GM12878 (cell line): ENCODE measurements at regions not wholly inside any gene's neighbourhood (a gene's known extent, or its start where the extent isn't known, plus 50 kb on each side); places are given as distances from the start of the nearest gene placed in this dataset.

Experiments used
- ATAC-seq: fragments of 200-7000 bp; cut with Tn5 transposase; 3 replicates; pipeline ENCODE4 v1.9.1; 2020; ENCODE audit warnings: mild to moderate bottlenecking, moderate library complexity
- BruUV-seq: library from RNA; stranded (reverse); fragments of 400-500 nt; replicated peaks from 2 replicates; lab custom pipeline; 2021; lab: Mats Ljungman, UMichigan
- CTCF ChIA-PET: fragments of 300-600 bp; sonication (Branson Sonifier 250); formaldehyde crosslinking; extraction: SDS; loops from one replicate; lab custom pipeline; 2021; ENCODE audit warnings: inconsistent platforms; lab: Yijun Ruan, JAX
- POLR2A ChIA-PET: fragments of 350-600 bp; formaldehyde crosslinking; extraction: SDS; loops from one replicate; lab custom pipeline; 2021; ENCODE audit warnings: inconsistent platforms; lab: Charles Lee
- RAD21 ChIA-PET: fragments of 300-600 bp; sonication (Branson Sonifier 250); formaldehyde crosslinking; loops from one replicate; lab custom pipeline; 2023; ENCODE audit warnings: antibody characterized with exemption; ENCODE audit not compliant: unreplicated experiment; lab: Charles Lee
- SMC1A ChIA-PET: fragments of 300-600 bp; sonication (Branson Sonifier 250); formaldehyde crosslinking; loops from one replicate; lab custom pipeline; 2023; ENCODE audit not compliant: unreplicated experiment, uncharacterized antibody; lab: Charles Lee
- DNase-seq: peaks from one replicate; pipeline ENCODE4 v3.0.0-alpha.2; 2011; ENCODE audit warnings: low read depth, low spot score
- FAIRE-seq: peaks from 3 replicates; lab custom pipeline; 2011; peaks lifted over from hg19 to GRCh38; lab: Jason Lieb, UNC
- H2AFZ ChIP-seq: 2 replicates; pipeline ENCODE4 v1.6.0; 2011; ENCODE audit warnings: low read depth, low read length, control low read depth; ENCODE audit not compliant: control insufficient read depth
- H3K27ac ChIP-seq: 2 replicates; pipeline ENCODE4 v1.5.1; 2011; ENCODE audit warnings: control low read depth; ENCODE audit not compliant: control insufficient read depth, insufficient read depth
- H3K27me3 ChIP-seq, 2 experiments: replicated peaks in 1 of 2; 2 replicates each; pipeline versions ENCODE4 v1.6.0 to v1.6.1; 2011; ENCODE audit warnings: low read length in 1 of 2; ENCODE audit not compliant: control insufficient read depth in 2 of 2, insufficient read depth in 2 of 2
- H3K36me3 ChIP-seq, 2 experiments: 2 replicates each; pipeline ENCODE4 v1.5.1; 2011; ENCODE audit warnings: low read length in 1 of 2; ENCODE audit not compliant: control insufficient read depth in 2 of 2, insufficient read depth in 2 of 2
- H3K4me1 ChIP-seq: 2 replicates; pipeline ENCODE4 v1.6.1; 2011; ENCODE audit warnings: mild to moderate bottlenecking, low read length, moderate library complexity, mixed read lengths; ENCODE audit not compliant: control insufficient read depth, insufficient read depth
- H3K4me2 ChIP-seq: 2 replicates; pipeline ENCODE4 v1.6.0; 2011; ENCODE audit warnings: control low read depth; ENCODE audit not compliant: control insufficient read depth, insufficient read depth
- H3K4me3 ChIP-seq: fragments of 200-600 bp; sonication (generic); 2 replicates; pipeline ENCODE4 v1.5.1; 2016
- H3K79me2 ChIP-seq: 2 replicates; pipeline ENCODE4 v1.6.0; 2011; ENCODE audit warnings: low read length; ENCODE audit not compliant: control insufficient read depth, insufficient read depth
- H3K9ac ChIP-seq: 2 replicates; pipeline ENCODE4 v1.8.0; 2011; ENCODE audit warnings: low read length, control low read depth, mixed read lengths; ENCODE audit not compliant: control insufficient read depth, insufficient read depth
- H3K9me3 ChIP-seq: replicated peaks from 3 replicates; pipeline ENCODE4 v1.5.1; 2011; ENCODE audit warnings: mild to moderate bottlenecking, low read length; ENCODE audit not compliant: control insufficient read depth, insufficient read depth
- H4K20me1 ChIP-seq: 2 replicates; pipeline ENCODE4 v1.6.0; 2011; ENCODE audit not compliant: control insufficient read depth, insufficient read depth
- CEBPB ChIP-seq, 2 experiments: fragments of 150-350 bp in 1 of 2; IDR thresholded peaks; 2 replicates each; pipeline ENCODE4 v1.6.1; 2012 to 2014; ENCODE audit warnings: low read depth in 2 of 2, low read length in 2 of 2, borderline replicate concordance in 1 of 2, inconsistent platforms in 1 of 2
- CHD4 ChIP-seq: fragments of 200-600 bp; sonication (generic); IDR thresholded peaks from 2 replicates; pipeline ENCODE4 v1.6.1; 2016; ENCODE audit warnings: mild to moderate bottlenecking
- FOS ChIP-seq: IDR thresholded peaks from 3 replicates; pipeline ENCODE4 v1.6.1; 2011; ENCODE audit warnings: borderline replicate concordance; ENCODE audit not compliant: insufficient read length; ENCODE audit errors: extremely low read depth
- MTA3 ChIP-seq: IDR thresholded peaks from 2 replicates; pipeline ENCODE4 v1.6.1; 2012; ENCODE audit warnings: low read length, inconsistent platforms, borderline replicate concordance
- MYC ChIP-seq: IDR thresholded peaks from 2 replicates; pipeline ENCODE4 v1.6.1; 2011; ENCODE audit warnings: mild to moderate bottlenecking, low read length, moderate library complexity, inconsistent platforms; ENCODE audit not compliant: insufficient read depth, insufficient replicate concordance, insufficient read length, severe bottlenecking
- RBBP5 ChIP-seq: fragments of 200-600 bp; sonication (generic); conservative IDR thresholded peaks from 2 replicates; pipeline ENCODE4 v1.6.1; 2016
- TAF1 ChIP-seq: IDR thresholded peaks from 2 replicates; pipeline ENCODE4 v1.6.1; 2011; ENCODE audit warnings: mild to moderate bottlenecking, low read depth, low read length, borderline replicate concordance
- YBX1 ChIP-seq: fragments of 450-650 bp; IDR thresholded peaks from 2 replicates; pipeline ENCODE4 v1.6.1; 2016; ENCODE audit warnings: antibody characterized with exemption
- ZNF207 ChIP-seq: fragments of 450-650 bp; IDR thresholded peaks from 2 replicates; pipeline ENCODE4 v1.6.1; 2014; ENCODE audit warnings: antibody characterized with exemption, mild to moderate bottlenecking, borderline replicate concordance
- WGBS: methylation state at CpG from one replicate; pipeline ENCODE4 v1.1.6; 2016; ENCODE audit warnings: low lambda C conversion rate; ENCODE audit not compliant: insufficient replicate concordance, insufficient coverage; ENCODE audit errors: missing lambda C conversion rate; 5-methylcytosine and 5-hydroxymethylcytosine counted together
- in situ Hi-C: fragments of 300-500 bp; cut with MboI; formaldehyde crosslinking; loops from 9 replicates; pipeline ENCODE4 v1.14.3; 2018; ENCODE audit warnings: mixed read lengths
- intact Hi-C: fragments of 100-400 bp; cut with micrococcal nuclease; formaldehyde crosslinking; loops from one replicate; pipeline ENCODE4 v1.14.2; 2022; ENCODE audit not compliant: unreplicated experiment
- TF ChIP-seq, protein P1 (sequence below): fragments of 450-650 bp; IDR thresholded peaks from 2 replicates; pipeline ENCODE4 v1.6.1; 2017; ENCODE audit warnings: borderline replicate concordance

DNA sequence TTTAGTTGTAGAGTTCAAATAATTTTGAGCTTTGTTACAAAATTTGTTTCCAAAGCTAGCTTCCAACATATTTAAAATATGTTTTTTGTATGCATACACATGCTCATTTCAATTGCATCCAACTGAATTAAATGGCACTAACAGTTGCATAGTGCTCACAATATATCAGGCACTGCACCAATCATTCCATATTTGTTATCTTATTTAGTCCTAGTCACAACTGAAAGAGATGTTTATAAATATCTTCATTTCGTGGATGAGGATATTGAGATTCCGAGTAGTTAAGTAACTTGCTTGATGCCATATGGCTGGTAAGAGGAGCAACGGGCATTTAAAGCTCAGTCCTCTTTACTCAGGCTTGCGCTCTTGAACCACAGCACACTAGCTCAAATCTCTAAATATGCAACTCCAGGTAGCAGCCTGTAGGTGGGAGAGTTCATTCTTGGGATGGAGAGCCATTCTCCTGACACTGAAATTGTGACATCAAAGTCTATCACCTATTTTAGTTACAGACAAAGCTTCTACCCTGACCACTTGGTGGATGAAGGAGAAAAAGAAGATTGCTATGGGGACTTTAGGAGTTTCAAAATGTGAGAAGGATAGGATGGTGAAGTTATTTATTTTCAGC is 118.0 kb upstream of the CA10 start (continued):
- TF ChIP-seq, protein P1, sequence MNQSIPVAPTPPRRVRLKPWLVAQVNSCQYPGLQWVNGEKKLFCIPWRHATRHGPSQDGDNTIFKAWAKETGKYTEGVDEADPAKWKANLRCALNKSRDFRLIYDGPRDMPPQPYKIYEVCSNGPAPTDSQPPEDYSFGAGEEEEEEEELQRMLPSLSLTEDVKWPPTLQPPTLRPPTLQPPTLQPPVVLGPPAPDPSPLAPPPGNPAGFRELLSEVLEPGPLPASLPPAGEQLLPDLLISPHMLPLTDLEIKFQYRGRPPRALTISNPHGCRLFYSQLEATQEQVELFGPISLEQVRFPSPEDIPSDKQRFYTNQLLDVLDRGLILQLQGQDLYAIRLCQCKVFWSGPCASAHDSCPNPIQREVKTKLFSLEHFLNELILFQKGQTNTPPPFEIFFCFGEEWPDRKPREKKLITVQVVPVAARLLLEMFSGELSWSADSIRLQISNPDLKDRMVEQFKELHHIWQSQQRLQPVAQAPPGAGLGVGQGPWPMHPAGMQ = no peak

DNA sequence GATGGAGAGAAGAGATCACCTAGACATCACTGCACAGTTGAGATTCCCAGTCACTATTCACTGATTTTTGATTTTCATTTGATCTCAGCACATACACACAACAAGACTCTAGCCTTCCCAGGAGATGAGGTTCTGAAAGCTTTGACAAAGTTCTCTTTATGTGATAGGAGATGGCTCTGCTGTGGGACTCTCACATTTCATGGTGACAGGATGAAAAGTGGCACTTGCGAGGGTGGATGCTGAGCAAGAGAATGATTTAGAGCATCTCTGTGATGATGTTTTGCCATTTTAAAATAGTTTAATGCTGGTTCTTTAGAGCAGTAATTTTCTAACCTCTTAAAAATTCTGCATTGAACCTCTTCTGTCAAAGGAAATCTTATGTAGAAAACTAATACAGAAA is 113.3 kb upstream of the CA10 start:
- DNase-seq (no peak), FAIRE-seq (no peak), ATAC-seq (no peak)
- WGBS = 0% methylated on average over 1 of the region's 1 CpG
- H3K4me3 ChIP-seq = no peak overlapping the region
- no peaks in the 10 kb centered on the region for H3K27me3 ChIP-seq
- no peak overlapping the region for H3K4me2 ChIP-seq
- ChIA-PET RAD21 (no interaction called here), SMC1A (no interaction called here), POLR2A (no interaction called here), CTCF (no interaction called here)
- no peaks in the 10 kb centered on the region for H4K20me1 ChIP-seq
- BruUV-seq = no TSS peak
- intact Hi-C loops = no loop called here
- no peaks in the 10 kb centered on the region for H3K4me1 ChIP-seq
- H2AFZ ChIP-seq = no peak overlapping the region
- no peaks in the 10 kb centered on the region for H3K36me3 ChIP-seq
- in situ Hi-C loops = no loop called here
- no peak overlapping the region for H3K9ac ChIP-seq
- H3K27ac ChIP-seq = no peak overlapping the region
- no peaks in the 10 kb centered on the region for H3K79me2 ChIP-seq
- no peaks in the 10 kb centered on the region for H3K9me3 ChIP-seq
- TF ChIP-seq MTA3 (no peak), RBBP5 (no peak), ZNF207 (no peak), FOS (no peak), MYC (no peak), YBX1 (no peak), TAF1 (no peak), CHD4 (no peak), CEBPB (IDR thresholded peaks at IDR 0.05; ENCODE audit: borderline replicate concordance in 1 of 2, low read depth in 2 of 2, low read length in 2 of 2) (no peak)
